ENCODE measurements at regions not wholly inside any gene's neighbourhood (a gene's known extent, or its start where the extent isn't known, plus 50 kb on each side); places are given as distances from the start of the nearest gene placed in this dataset.

DNA sequence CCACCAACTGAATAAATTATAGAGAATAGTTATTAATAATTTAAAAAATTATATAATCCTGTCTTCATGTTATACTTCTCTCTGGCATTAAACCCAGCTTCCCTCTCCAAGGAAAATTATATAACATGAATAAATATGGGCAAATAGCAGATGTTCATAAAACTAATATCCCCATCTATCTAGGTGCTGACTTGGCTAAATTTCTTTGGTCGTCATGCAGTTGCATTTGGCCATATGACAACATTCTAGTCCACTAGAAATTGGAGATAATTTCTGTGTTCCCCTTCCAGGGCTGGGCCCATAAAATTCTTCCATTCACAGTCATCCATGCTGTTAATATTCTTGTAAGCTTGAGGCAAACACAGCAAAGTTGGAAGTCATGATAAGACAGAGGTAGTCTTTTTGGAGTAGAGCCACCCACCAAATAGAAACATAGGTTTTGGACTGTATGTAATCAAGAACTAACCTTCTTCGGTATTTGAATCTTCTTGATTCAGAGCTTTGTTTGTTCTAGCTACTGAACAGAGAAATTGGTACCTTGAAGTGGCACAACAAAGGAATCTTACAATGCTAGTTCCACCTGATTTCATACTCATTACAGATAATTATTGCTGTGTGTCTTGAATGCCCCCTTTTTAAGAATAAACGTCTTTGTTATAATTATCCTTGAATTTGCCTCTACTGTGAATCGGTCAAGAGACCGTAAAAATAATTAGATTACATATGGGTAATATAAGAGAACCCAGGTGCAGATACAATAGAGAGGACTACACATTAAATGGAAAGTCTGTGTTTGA lies 678.5 kb upstream of the PCDH20 start:
- H2BK120ac ChIP-seq (ENCODE audit: low read depth, low read length), result no peak overlapping the region
- no peak overlapping the region for H4K8ac ChIP-seq (ENCODE audit: low read depth, low read length)
- no peaks in the 10 kb centered on the region for H3K79me1 ChIP-seq (ENCODE audit: low read length)
- no peak overlapping the region for H3K9ac ChIP-seq (ENCODE audit: low read length)
- DNase-seq, result no peak
- no peaks in the 10 kb centered on the region for H3K4me1 ChIP-seq (ENCODE audit: control insufficient read depth, low read depth, low read length)
- H3K23ac ChIP-seq (ENCODE audit: low read length), result no peak overlapping the region
- no peak overlapping the region for H4K5ac ChIP-seq (ENCODE audit: low read length)
- no peak overlapping the region for H3K27ac ChIP-seq (ENCODE audit: low read depth, low read length)
- H2BK15ac ChIP-seq (replicated peaks; ENCODE audit: low read depth), result no peak overlapping the region
- no peak overlapping the region for H3K56ac ChIP-seq (ENCODE audit: low read length)
- no peak overlapping the region for H3K18ac ChIP-seq (ENCODE audit: low read length)
- no peak overlapping the region for H3K4me3 ChIP-seq (ENCODE audit: low read length)
- H3K36me3 ChIP-seq (ENCODE audit: control insufficient read depth, insufficient read depth, low read length), result no peaks in the 10 kb centered on the region
- no peaks in the 10 kb centered on the region for H3K79me2 ChIP-seq (ENCODE audit: control insufficient read depth, insufficient read depth, low read length)
- H2BK5ac ChIP-seq (ENCODE audit: low read length), result no peak overlapping the region
- H3K4ac ChIP-seq (ENCODE audit: low read depth, low read length), result no peak overlapping the region
- H3K4me2 ChIP-seq (ENCODE audit: low read length), result no peak overlapping the region
- no CpG with 5 or more reads among the region's 5 CpGs for WGBS (ENCODE audit: extremely low coverage, insufficient coverage, low lambda C conversion rate)
- H3K27me3 ChIP-seq (ENCODE audit: insufficient read depth, low read length, poor library complexity), result no peaks in the 10 kb centered on the region
- no peak overlapping the region for H2AK5ac ChIP-seq (ENCODE audit: low read length)

DNA sequence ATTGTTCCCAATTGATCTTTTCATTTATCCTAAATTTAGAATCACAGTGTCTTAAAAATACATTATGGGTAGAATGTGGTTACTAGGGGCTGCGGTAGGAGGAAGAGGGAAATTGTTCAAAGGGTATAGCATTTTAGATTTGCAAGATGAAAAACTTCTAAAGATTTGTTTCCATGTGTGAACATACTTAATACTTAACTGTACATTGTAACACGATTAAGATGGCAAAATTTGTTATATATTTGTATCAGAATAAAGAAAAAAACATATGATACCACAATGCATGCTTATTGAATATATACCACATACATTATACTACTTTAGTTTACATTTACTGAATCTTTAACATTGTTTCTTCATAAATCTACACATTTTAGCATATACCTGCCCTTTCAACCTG lies 677.3 kb upstream of the PCDH20 start:
- Histone ChIP-seq H2AK5ac (ENCODE audit: low read length) (no peak overlapping the region), H3K79me1 (ENCODE audit: low read length) (no peaks in the 10 kb centered on the region), H4K5ac (ENCODE audit: low read length) (no peak overlapping the region), H3K4ac (ENCODE audit: low read depth, low read length) (no peak overlapping the region), H3K56ac (ENCODE audit: low read length) (no peak overlapping the region), H3K4me3 (ENCODE audit: low read length) (no peak overlapping the region), H2BK5ac (ENCODE audit: low read length) (no peak overlapping the region), H3K9ac (ENCODE audit: low read length) (no peak overlapping the region), H2BK120ac (ENCODE audit: low read depth, low read length) (no peak overlapping the region), H3K23ac (ENCODE audit: low read length) (no peak overlapping the region), H3K4me2 (ENCODE audit: low read length) (no peak overlapping the region), H4K8ac (ENCODE audit: low read depth, low read length) (no peak overlapping the region), H3K18ac (ENCODE audit: low read length) (no peak overlapping the region), H3K27ac (ENCODE audit: low read depth, low read length) (no peak overlapping the region), H2BK15ac (replicated peaks; ENCODE audit: low read depth) (no peak overlapping the region), H3K27me3 (ENCODE audit: insufficient read depth, low read length, poor library complexity) (no peaks in the 10 kb centered on the region), H3K4me1 (ENCODE audit: control insufficient read depth, low read depth, low read length) (no peaks in the 10 kb centered on the region), H3K79me2 (ENCODE audit: control insufficient read depth, insufficient read depth, low read length) (no peaks in the 10 kb centered on the region), H3K36me3 (ENCODE audit: control insufficient read depth, insufficient read depth, low read length) (no peaks in the 10 kb centered on the region)
- DNase-seq, result no peak
- no CpG with 5 or more reads among the region's 2 CpGs for WGBS (ENCODE audit: extremely low coverage, insufficient coverage, low lambda C conversion rate)

DNA sequence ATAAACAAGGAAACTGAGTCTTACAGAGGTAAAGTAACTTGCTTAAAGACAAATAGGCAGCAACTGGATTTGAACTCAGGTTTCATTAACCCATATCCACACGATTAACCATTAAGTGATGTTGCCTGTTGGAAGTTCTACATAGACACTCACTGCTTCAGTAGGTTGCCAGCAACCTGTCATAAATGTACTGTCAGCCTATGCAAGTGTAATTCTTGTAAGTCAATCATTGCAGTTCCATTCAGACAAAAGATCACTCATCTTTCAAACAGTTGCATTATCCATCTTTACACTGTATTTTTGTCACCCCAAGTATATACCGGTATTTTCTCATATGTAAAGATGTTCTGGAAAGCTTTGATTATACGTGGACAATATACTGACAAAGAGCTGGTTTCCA lies 676.9 kb upstream of the PCDH20 start:
- Histone ChIP-seq H3K79me1 (ENCODE audit: low read length) (no peaks in the 10 kb centered on the region), H3K4me3 (ENCODE audit: low read length) (no peak overlapping the region), H2BK5ac (ENCODE audit: low read length) (no peak overlapping the region), H3K4me1 (ENCODE audit: control insufficient read depth, low read depth, low read length) (no peaks in the 10 kb centered on the region), H3K36me3 (ENCODE audit: control insufficient read depth, insufficient read depth, low read length) (no peaks in the 10 kb centered on the region), H3K79me2 (ENCODE audit: control insufficient read depth, insufficient read depth, low read length) (no peaks in the 10 kb centered on the region), H3K4me2 (ENCODE audit: low read length) (no peak overlapping the region), H3K23ac (ENCODE audit: low read length) (no peak overlapping the region), H3K56ac (ENCODE audit: low read length) (no peak overlapping the region), H3K18ac (ENCODE audit: low read length) (no peak overlapping the region), H2BK120ac (ENCODE audit: low read depth, low read length) (no peak overlapping the region), H3K27ac (ENCODE audit: low read depth, low read length) (no peak overlapping the region), H3K9ac (ENCODE audit: low read length) (no peak overlapping the region), H2BK15ac (replicated peaks; ENCODE audit: low read depth) (no peak overlapping the region), H4K5ac (ENCODE audit: low read length) (no peak overlapping the region), H2AK5ac (ENCODE audit: low read length) (no peak overlapping the region), H3K4ac (ENCODE audit: low read depth, low read length) (no peak overlapping the region), H3K27me3 (ENCODE audit: insufficient read depth, low read length, poor library complexity) (no peaks in the 10 kb centered on the region), H4K8ac (ENCODE audit: low read depth, low read length) (no peak overlapping the region)
- DNase-seq, result no peak
- WGBS (ENCODE audit: extremely low coverage, insufficient coverage, low lambda C conversion rate), result no CpG with 5 or more reads among the region's 3 CpGs

DNA sequence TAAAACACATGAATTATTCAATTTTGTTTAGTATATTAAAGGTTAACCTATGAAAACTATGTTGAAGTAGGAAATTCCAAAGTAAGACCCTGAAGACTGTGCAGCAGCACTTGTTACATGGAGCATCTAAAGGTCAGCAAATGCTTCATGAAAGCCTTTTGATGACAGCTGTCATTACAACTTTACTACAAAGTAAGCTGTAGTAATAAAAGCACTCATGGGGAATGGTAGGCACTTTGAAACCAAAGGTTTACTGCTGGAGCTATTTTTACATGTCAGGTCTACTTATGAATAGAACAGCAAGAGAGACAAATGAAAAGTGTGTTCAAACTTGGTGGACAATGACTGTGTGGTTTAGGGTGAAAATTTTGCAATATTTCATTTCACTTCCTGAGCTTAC lies 672.5 kb upstream of the PCDH20 start:
- Histone ChIP-seq H3K18ac (ENCODE audit: low read length) (no peak overlapping the region), H2AK5ac (ENCODE audit: low read length) (no peak overlapping the region), H3K4me2 (ENCODE audit: low read length) (no peak overlapping the region), H4K8ac (ENCODE audit: low read depth, low read length) (no peak overlapping the region), H2BK15ac (replicated peaks; ENCODE audit: low read depth) (no peak overlapping the region), H2BK120ac (ENCODE audit: low read depth, low read length) (no peak overlapping the region), H2BK5ac (ENCODE audit: low read length) (no peak overlapping the region), H3K79me1 (ENCODE audit: low read length) (no peaks in the 10 kb centered on the region), H3K4me3 (ENCODE audit: low read length) (no peak overlapping the region), H3K56ac (ENCODE audit: low read length) (no peak overlapping the region), H3K9ac (ENCODE audit: low read length) (no peak overlapping the region), H4K5ac (ENCODE audit: low read length) (no peak overlapping the region), H3K4me1 (ENCODE audit: control insufficient read depth, low read depth, low read length) (no peaks in the 10 kb centered on the region), H3K79me2 (ENCODE audit: control insufficient read depth, insufficient read depth, low read length) (no peaks in the 10 kb centered on the region), H3K36me3 (ENCODE audit: control insufficient read depth, insufficient read depth, low read length) (no peaks in the 10 kb centered on the region), H3K27me3 (ENCODE audit: insufficient read depth, low read length, poor library complexity) (no peaks in the 10 kb centered on the region), H3K23ac (ENCODE audit: low read length) (no peak overlapping the region), H3K27ac (ENCODE audit: low read depth, low read length) (no peak overlapping the region), H3K4ac (ENCODE audit: low read depth, low read length) (no peak overlapping the region)
- DNase-seq, result no peak

DNA sequence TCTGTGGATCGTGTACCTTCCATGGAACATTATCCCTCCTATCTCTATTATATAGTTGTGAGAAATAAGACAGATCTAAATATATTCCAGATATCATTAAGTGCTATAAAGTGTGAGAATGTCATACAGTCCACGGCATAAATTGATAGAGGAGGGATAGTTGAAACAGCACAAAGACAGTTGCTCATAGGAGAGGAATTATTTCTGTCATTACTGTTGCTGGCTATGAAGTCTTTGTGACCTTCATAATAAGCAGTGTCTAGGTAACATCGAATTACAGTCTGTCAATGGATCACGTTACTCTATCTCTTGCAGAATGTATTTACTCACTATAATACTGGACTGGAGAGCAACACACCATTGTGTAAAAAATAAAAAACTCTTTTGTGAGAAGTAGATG lies 671.5 kb upstream of the PCDH20 start:
- Histone ChIP-seq H2BK120ac (ENCODE audit: low read depth, low read length) (no peak overlapping the region), H3K23ac (ENCODE audit: low read length) (no peak overlapping the region), H2BK5ac (ENCODE audit: low read length) (no peak overlapping the region), H4K5ac (ENCODE audit: low read length) (no peak overlapping the region), H2AK5ac (ENCODE audit: low read length) (no peak overlapping the region), H3K4me2 (ENCODE audit: low read length) (no peak overlapping the region), H3K36me3 (ENCODE audit: control insufficient read depth, insufficient read depth, low read length) (no peaks in the 10 kb centered on the region), H3K79me2 (ENCODE audit: control insufficient read depth, insufficient read depth, low read length) (no peaks in the 10 kb centered on the region), H3K4me3 (ENCODE audit: low read length) (no peak overlapping the region), H3K9ac (ENCODE audit: low read length) (no peak overlapping the region), H3K56ac (ENCODE audit: low read length) (no peak overlapping the region), H3K4me1 (ENCODE audit: control insufficient read depth, low read depth, low read length) (no peaks in the 10 kb centered on the region), H3K79me1 (ENCODE audit: low read length) (no peaks in the 10 kb centered on the region), H3K27me3 (ENCODE audit: insufficient read depth, low read length, poor library complexity) (no peaks in the 10 kb centered on the region), H3K27ac (ENCODE audit: low read depth, low read length) (no peak overlapping the region), H2BK15ac (replicated peaks; ENCODE audit: low read depth) (no peak overlapping the region), H4K8ac (ENCODE audit: low read depth, low read length) (no peak overlapping the region), H3K18ac (ENCODE audit: low read length) (no peak overlapping the region), H3K4ac (ENCODE audit: low read depth, low read length) (no peak overlapping the region)
- no peak for DNase-seq
- WGBS (ENCODE audit: extremely low coverage, insufficient coverage, low lambda C conversion rate), result no CpG with 5 or more reads among the region's 4 CpGs
